ENCODE measurements at regions not wholly inside any gene's neighbourhood (a gene's known extent, or its start where the extent isn't known, plus 50 kb on each side); places are given as distances from the start of the nearest gene placed in this dataset.
"Not testable (repeated sequence)": the region's sequence is repeated elsewhere in the genome, so short reads cannot be mapped to it uniquely, and the experiment has no call there.

GRCh38 chr22:22362936-22363335 is 118.3 kb downstream of the VPREB1 start:
- ChIA-PET CTCF (ENCODE audit: partially characterized antibody) (no interaction called here), POLR2A (ENCODE audit: partially characterized antibody) (no interaction called here)
- no peak for DNase-seq
- Histone ChIP-seq H3K4me3 (ENCODE audit: low read length in 2 of 2) (no peak overlapping the region), H3K9me3 (ENCODE audit: control insufficient read depth in 1 of 2, low read length in 2 of 2) (no peaks in the 10 kb centered on the region), H3K36me3 (ENCODE audit: insufficient read depth, low read length) (no peaks in the 10 kb centered on the region), H3K27me3 (ENCODE audit: insufficient read depth, low read length) (no peaks in the 10 kb centered on the region), H3K27ac (ENCODE audit: low read depth, low read length) (no peak overlapping the region), H3K4me1 (ENCODE audit: insufficient read depth, low read length) (no peaks in the 10 kb centered on the region)
- H3K27me3 Mint-ChIP-seq = peaks cover 37 to 45% of the 10 kb centered on the region in 2 donors
- no peak overlapping the region for H3K4me3 Mint-ChIP-seq
- no peaks in the 10 kb centered on the region for H3K36me3 Mint-ChIP-seq
- intact Hi-C loops (cut with micrococcal nuclease) = no loop called here
- no peak overlapping the region for H3K27ac Mint-ChIP-seq
- peaks cover 0 to 2% (median 0%) of the 10 kb centered on the region in 8 donors for H3K9me3 Mint-ChIP-seq
- H3K4me1 Mint-ChIP-seq = no peaks in the 10 kb centered on the region

GRCh38 chr22:22364207-22364606 is 119.6 kb downstream of the VPREB1 start:
- no peaks in the 10 kb centered on the region for H3K36me3 Mint-ChIP-seq
- H3K27me3 Mint-ChIP-seq = peaks cover 33 to 42% of the 10 kb centered on the region in 2 donors

GRCh38 chr22:22366537-22366936 is 122.0 kb downstream of the VPREB1 start:
- Mint-ChIP-seq H3K27ac (no peak overlapping the region), H3K4me1 (no peaks in the 10 kb centered on the region), H3K36me3 (no peaks in the 10 kb centered on the region), H3K4me3 (no peak overlapping the region), H3K9me3 (peaks cover 0 to 2% (median 0%) of the 10 kb centered on the region in 8 donors), H3K27me3 (peaks cover 23 to 37% of the 10 kb centered on the region in 2 donors)
- DNase-seq = no peak
- no peak overlapping the region for H3K4me3 ChIP-seq (ENCODE audit: low read length in 2 of 2)
- no peak overlapping the region for H3K27ac ChIP-seq (ENCODE audit: low read depth, low read length)
- no peaks in the 10 kb centered on the region for H3K9me3 ChIP-seq (ENCODE audit: control insufficient read depth in 1 of 2, low read length in 2 of 2)
- no peaks in the 10 kb centered on the region for H3K36me3 ChIP-seq (ENCODE audit: insufficient read depth, low read length)
- POLR2A ChIA-PET (ENCODE audit: partially characterized antibody) = no interaction called here
- intact Hi-C loops (cut with micrococcal nuclease) = no loop called here
- H3K27me3 ChIP-seq (ENCODE audit: insufficient read depth, low read length) = no peaks in the 10 kb centered on the region
- no peaks in the 10 kb centered on the region for H3K4me1 ChIP-seq (ENCODE audit: insufficient read depth, low read length)
- CTCF ChIA-PET (ENCODE audit: partially characterized antibody) = interaction anchor here (1.0 kb wide), 1 partner anchor 22 kb away, joined by 3 read pairs; no protein-coding TSS in a partner anchor

More at GRCh38 chr22:22364207-22364606, 119.6 kb downstream of the VPREB1 start:
- Mint-ChIP-seq H3K27ac (no peak overlapping the region), H3K4me1 (no peaks in the 10 kb centered on the region), H3K4me3 (no peak overlapping the region), H3K9me3 (peaks cover 0 to 2% (median 0%) of the 10 kb centered on the region in 8 donors)
- H3K27me3 ChIP-seq (ENCODE audit: insufficient read depth, low read length) = no peaks in the 10 kb centered on the region
- CTCF ChIA-PET (ENCODE audit: partially characterized antibody) = no interaction called here
- POLR2A ChIA-PET (ENCODE audit: partially characterized antibody) = no interaction called here
- no peak overlapping the region for H3K27ac ChIP-seq (ENCODE audit: low read depth, low read length)
- no peaks in the 10 kb centered on the region for H3K4me1 ChIP-seq (ENCODE audit: insufficient read depth, low read length)
- H3K9me3 ChIP-seq (ENCODE audit: control insufficient read depth in 1 of 2, low read length in 2 of 2) = no peaks in the 10 kb centered on the region
- intact Hi-C loops (cut with micrococcal nuclease) = no loop called here
- no peaks in the 10 kb centered on the region for H3K36me3 ChIP-seq (ENCODE audit: insufficient read depth, low read length)
- no peak overlapping the region for H3K4me3 ChIP-seq (ENCODE audit: low read length in 2 of 2)
- no peak for DNase-seq

GRCh38 chr22:22368516-22368915 is 123.9 kb downstream of the VPREB1 start:
- peaks cover 17 to 40% of the 10 kb centered on the region in 2 donors for H3K27me3 Mint-ChIP-seq
- CTCF ChIA-PET (ENCODE audit: partially characterized antibody) = no interaction called here

GRCh38 chr22:22369219-22369963 is 124.8 kb downstream of the VPREB1 start:
- H3K27ac ChIP-seq (ENCODE audit: low read depth, low read length); H3K4me3 ChIP-seq (ENCODE audit: low read length in 2 of 2); DNase-seq; H3K36me3 ChIP-seq (ENCODE audit: insufficient read depth, low read length); H3K36me3 Mint-ChIP-seq; intact Hi-C loops (cut with micrococcal nuclease); H3K9me3 ChIP-seq (ENCODE audit: control insufficient read depth in 1 of 2, low read length in 2 of 2); H3K9me3 Mint-ChIP-seq; H3K27me3 ChIP-seq (ENCODE audit: insufficient read depth, low read length); H3K4me1 Mint-ChIP-seq; CTCF ChIA-PET (ENCODE audit: partially characterized antibody); POLR2A ChIA-PET (ENCODE audit: partially characterized antibody); H3K4me1 ChIP-seq (ENCODE audit: insufficient read depth, low read length); H3K27ac Mint-ChIP-seq; H3K4me3 Mint-ChIP-seq: not testable (repeated sequence)
- H3K27me3 Mint-ChIP-seq = peaks cover 13 to 38% of the 10 kb centered on the region in 2 donors

More at GRCh38 chr22:22368516-22368915, 123.9 kb downstream of the VPREB1 start:
- POLR2A ChIA-PET (ENCODE audit: partially characterized antibody) = no interaction called here
- no peaks in the 10 kb centered on the region for H3K4me1 Mint-ChIP-seq
- Histone ChIP-seq H3K9me3 (ENCODE audit: control insufficient read depth in 1 of 2, low read length in 2 of 2) (no peaks in the 10 kb centered on the region), H3K27me3 (ENCODE audit: insufficient read depth, low read length) (no peaks in the 10 kb centered on the region), H3K27ac (ENCODE audit: low read depth, low read length) (no peak overlapping the region), H3K36me3 (ENCODE audit: insufficient read depth, low read length) (no peaks in the 10 kb centered on the region), H3K4me3 (ENCODE audit: low read length in 2 of 2) (no peak overlapping the region), H3K4me1 (ENCODE audit: insufficient read depth, low read length) (no peaks in the 10 kb centered on the region)
- intact Hi-C loops (cut with micrococcal nuclease) = no loop called here
- no peak overlapping the region for H3K4me3 Mint-ChIP-seq
- DNase-seq = no peak
- no peak overlapping the region for H3K27ac Mint-ChIP-seq
- H3K36me3 Mint-ChIP-seq = no peaks in the 10 kb centered on the region
- peaks cover 0 to 2% (median 0%) of the 10 kb centered on the region in 8 donors for H3K9me3 Mint-ChIP-seq

- ChIA-PET CTCF (ENCODE audit: partially characterized antibody) (no interaction called here), POLR2A (ENCODE audit: partially characterized antibody) (no interaction called here)
- Histone ChIP-seq H3K9me3 (ENCODE audit: control insufficient read depth in 1 of 2, low read length in 2 of 2) (no peaks in the 10 kb centered on the region), H3K27me3 (ENCODE audit: insufficient read depth, low read length) (no peaks in the 10 kb centered on the region), H3K4me1 (ENCODE audit: insufficient read depth, low read length) (no peaks in the 10 kb centered on the region), H3K27ac (ENCODE audit: low read depth, low read length) (no peak overlapping the region), H3K36me3 (ENCODE audit: insufficient read depth, low read length) (no peaks in the 10 kb centered on the region), H3K4me3 (ENCODE audit: low read length in 2 of 2) (no peak overlapping the region)
- H3K4me3 Mint-ChIP-seq = no peak overlapping the region
- peaks cover 12 to 36% of the 10 kb centered on the region in 2 donors for H3K27me3 Mint-ChIP-seq
- H3K4me1 Mint-ChIP-seq = no peaks in the 10 kb centered on the region
- intact Hi-C loops (cut with micrococcal nuclease) = no loop called here
- no peak for DNase-seq
- H3K9me3 Mint-ChIP-seq = peaks cover 0 to 2% (median 0%) of the 10 kb centered on the region in 8 donors
- H3K27ac Mint-ChIP-seq = no peak overlapping the region
- H3K36me3 Mint-ChIP-seq = no peaks in the 10 kb centered on the region
Measured at GRCh38 chr22:22369964-22370270, 125.3 kb downstream of the VPREB1 start.

- Histone ChIP-seq H3K36me3 (ENCODE audit: insufficient read depth, low read length) (no peaks in the 10 kb centered on the region), H3K4me3 (ENCODE audit: low read length in 2 of 2) (no peak overlapping the region), H3K4me1 (ENCODE audit: insufficient read depth, low read length) (no peaks in the 10 kb centered on the region), H3K9me3 (ENCODE audit: control insufficient read depth in 1 of 2, low read length in 2 of 2) (no peaks in the 10 kb centered on the region), H3K27me3 (ENCODE audit: insufficient read depth, low read length) (no peaks in the 10 kb centered on the region), H3K27ac (ENCODE audit: low read depth, low read length) (no peak overlapping the region)
- Mint-ChIP-seq H3K27ac (no peak overlapping the region), H3K4me3 (no peak overlapping the region), H3K36me3 (no peaks in the 10 kb centered on the region), H3K9me3 (no peaks in the 10 kb centered on the region), H3K27me3 (peaks cover 13 to 36% of the 10 kb centered on the region in 2 donors), H3K4me1 (no peaks in the 10 kb centered on the region)
- intact Hi-C loops (cut with micrococcal nuclease) = no loop called here
- no peak for DNase-seq
- POLR2A ChIA-PET (ENCODE audit: partially characterized antibody) = no interaction called here
- CTCF ChIA-PET (ENCODE audit: partially characterized antibody) = no interaction called here
Measured at GRCh38 chr22:22371031-22371541, 126.5 kb downstream of the VPREB1 start.

All from CD4-positive, alpha-beta memory T cell (primary cell).